ENCODE measurements at regions not wholly inside any gene's neighbourhood (a gene's known extent, or its start where the extent isn't known, plus 50 kb on each side); places are given as distances from the start of the nearest gene placed in this dataset.
"Not testable (repeated sequence)": the region's sequence is repeated elsewhere in the genome, so short reads cannot be mapped to it uniquely, and the experiment has no call there.

DNA sequence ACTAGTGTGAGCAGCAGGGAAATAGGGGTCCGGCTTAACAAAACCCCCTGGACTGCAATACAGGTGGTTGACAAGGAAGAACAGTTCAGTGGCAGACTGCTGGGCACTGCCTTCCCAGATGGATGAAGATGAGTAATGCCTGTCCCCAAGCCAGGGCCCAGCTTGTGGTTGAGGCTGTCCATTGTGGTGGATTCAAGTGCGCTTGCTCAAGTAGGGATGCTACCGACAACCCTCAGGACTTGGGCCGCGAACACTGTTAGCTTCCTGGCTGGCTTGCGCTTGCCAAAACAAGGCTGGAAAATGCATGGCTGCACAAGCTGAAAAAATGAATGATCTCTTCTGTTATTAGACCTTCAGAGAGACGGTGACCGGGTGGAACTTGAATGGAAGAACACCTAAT, 116.1 kb upstream of the ACBD5 start:
- Histone ChIP-seq H3K4me1 (no peaks in the 10 kb centered on the region), H3K27ac (no peak overlapping the region), H3K4me3 (no peak overlapping the region), H3K27me3 (ENCODE audit: insufficient read depth in 3 of 3, low read length in 2 of 3) (no peaks in the 10 kb centered on the region), H3K9me3 (no peaks in the 10 kb centered on the region), H3K36me3 (ENCODE audit: insufficient read depth in 1 of 2, low read depth in 1 of 2) (no peaks in the 10 kb centered on the region)
- WGBS, 3 donors: 90 to 95% (median 93%) methylated on average over 8 of the region's 8 CpGs
- intact Hi-C loops (cut with DNase I): loop anchor here in 1 of 2 donors (5.0 kb wide), 1 partner anchor 464 kb away; no protein-coding TSS in a partner anchor
- ATAC-seq (no peak), DNase-seq (no peak)
- no peak for TF ChIP-seq CTCF (IDR thresholded peaks at IDR 0.05)

GRCh38 chr10:27355918-27356573, 115.4 kb upstream of the ACBD5 start:
- Histone ChIP-seq H3K4me1 (no peaks in the 10 kb centered on the region), H3K4me3 (no peak overlapping the region), H3K9me3 (no peaks in the 10 kb centered on the region), H3K36me3 (ENCODE audit: insufficient read depth in 1 of 2, low read depth in 1 of 2) (no peaks in the 10 kb centered on the region), H3K27ac (no peak overlapping the region), H3K27me3 (ENCODE audit: insufficient read depth in 3 of 3, low read length in 2 of 3) (no peaks in the 10 kb centered on the region)
- TF ChIP-seq CTCF (IDR thresholded peaks at IDR 0.05): no peak
- 89 to 94% (median 91%) methylated on average over 7 of the region's 7 CpGs for WGBS, 3 donors
- intact Hi-C loops (cut with DNase I): loop anchor here in 1 of 2 donors (5.0 kb wide), 1 partner anchor 464 kb away; no protein-coding TSS in a partner anchor
- DNase-seq (no peak), ATAC-seq (no peak)

GRCh38 chr10:27354643-27355270, 114.2 kb upstream of the ACBD5 start:
- H3K27ac ChIP-seq, H3K4me3 ChIP-seq: not testable (repeated sequence)

DNA sequence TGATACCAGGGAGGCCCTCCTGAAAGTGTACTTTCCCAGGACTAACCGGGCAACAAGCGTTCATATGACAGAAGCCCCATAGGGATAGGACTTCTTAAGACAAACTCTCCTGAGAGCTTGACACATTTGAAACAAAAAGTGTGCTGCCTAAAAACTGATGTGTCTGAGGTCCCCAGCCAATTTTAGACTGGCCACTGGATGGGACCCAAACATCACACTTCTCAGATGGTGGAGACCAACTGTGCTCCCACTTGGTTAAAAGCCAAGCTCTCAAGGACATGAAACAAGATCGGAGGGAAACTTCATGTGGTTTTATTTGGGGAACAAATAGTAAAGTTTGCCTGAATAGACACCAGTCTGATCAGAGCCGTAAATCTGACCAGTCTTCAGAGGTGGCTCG, 113.5 kb upstream of the ACBD5 start:
- DNase-seq; H3K27me3 ChIP-seq (ENCODE audit: insufficient read depth in 3 of 3, low read length in 2 of 3); H3K36me3 ChIP-seq (ENCODE audit: insufficient read depth in 1 of 2, low read depth in 1 of 2); H3K27ac ChIP-seq; H3K9me3 ChIP-seq; H3K4me1 ChIP-seq; ATAC-seq; H3K4me3 ChIP-seq; intact Hi-C loops (cut with DNase I): not testable (repeated sequence)
- WGBS, 3 donors: 18 to 36% (median 30%) methylated on average over 5 of the region's 5 CpGs

More at GRCh38 chr10:27354643-27355270, 114.2 kb upstream of the ACBD5 start:
- 29 to 34% (median 29%) methylated on average over 10 to 11 of the region's 11 CpGs for WGBS, 3 donors
- not testable (repeated sequence) for DNase-seq; H3K36me3 ChIP-seq (ENCODE audit: insufficient read depth in 1 of 2, low read depth in 1 of 2); H3K9me3 ChIP-seq; H3K27me3 ChIP-seq (ENCODE audit: insufficient read depth in 3 of 3, low read length in 2 of 3); H3K4me1 ChIP-seq
- intact Hi-C loops (cut with DNase I): loop anchor here in 1 of 2 donors (5.0 kb wide), 1 partner anchor 462 kb away; no protein-coding TSS in a partner anchor
- peak in 1 of 4 donors; percentile 51 for ATAC-seq

- ATAC-seq: peak in 1 of 4 donors; percentile 43
- Histone ChIP-seq H3K4me1 (no peaks in the 10 kb centered on the region), H3K36me3 (ENCODE audit: insufficient read depth in 1 of 2, low read depth in 1 of 2) (no peaks in the 10 kb centered on the region), H3K27me3 (ENCODE audit: insufficient read depth in 3 of 3, low read length in 2 of 3) (no peaks in the 10 kb centered on the region), H3K4me3 (peak overlapping the region; percentile 51), H3K9me3 (no peaks in the 10 kb centered on the region), H3K27ac (no peak overlapping the region)
- intact Hi-C loops (cut with DNase I): no loop called here
- 27 to 44% (median 37%) methylated on average over 20 of the region's 20 CpGs for WGBS, 3 donors
- TF ChIP-seq CTCF (IDR thresholded peaks at IDR 0.05): no peak
- DNase-seq: no peak
Observed at GRCh38 chr10:27349987-27350386, 109.4 kb upstream of the ACBD5 start.

- H3K4me3 ChIP-seq; H3K9me3 ChIP-seq; ATAC-seq; H3K27ac ChIP-seq; intact Hi-C loops (cut with DNase I); DNase-seq; H3K4me1 ChIP-seq; H3K36me3 ChIP-seq (ENCODE audit: insufficient read depth in 1 of 2, low read depth in 1 of 2); H3K27me3 ChIP-seq (ENCODE audit: insufficient read depth in 3 of 3, low read length in 2 of 3): not testable (repeated sequence)
- WGBS, 3 donors: 39 to 60% (median 50%) methylated on average over 4 of the region's 4 CpGs
Observed at GRCh38 chr10:27347827-27348207, 107.2 kb upstream of the ACBD5 start.

All from psoas muscle (tissue), 7 donors.